Stimulated activated naive B cell treated with anti-CD40 and anti-IgM and Interleukin-4, amounts not matched to agents 10 μg/mL and 1 μg/mL and 100 μg/mL, for 72 hours (primary cell): ENCODE measurements at regions not wholly inside any gene's neighbourhood (a gene's known extent, or its start where the extent isn't known, plus 50 kb on each side); places are given as distances from the start of the nearest gene placed in this dataset.

Experiments used
- ATAC-seq, 2 donors: fragments of 150-1000 bp; cut with Tn5 transposase; replicated peaks; 2 replicates each; pipeline ENCODE4 v1.10.0; 2021; ENCODE audit warnings: moderate library complexity in 1 of 2
- DNase-seq: peaks from one replicate; pipeline ENCODE4 v3.0.0; 2021
- H3K27ac Mint-ChIP-seq: one replicate; pipeline ENCODE4 v1.8.0; 2022; ENCODE audit warnings: mild to moderate bottlenecking, mixed read lengths
- H3K27me3 Mint-ChIP-seq, 2 donors: one replicate each; pipeline ENCODE4 v1.8.0; 2022; ENCODE audit warnings: mixed read lengths in 2 of 2
- H3K36me3 Mint-ChIP-seq, 2 donors: one replicate each; pipeline ENCODE4 v1.8.0; 2022; ENCODE audit warnings: mixed read lengths in 2 of 2, mild to moderate bottlenecking in 1 of 2
- H3K4me1 Mint-ChIP-seq, 2 donors: one replicate each; pipeline ENCODE4 v1.8.0; 2022; ENCODE audit warnings: mixed read lengths in 2 of 2, mild to moderate bottlenecking in 1 of 2
- H3K4me3 Mint-ChIP-seq, 2 donors: one replicate each; pipeline ENCODE4 v1.8.0; 2022; ENCODE audit warnings: mild to moderate bottlenecking in 2 of 2, mixed read lengths in 2 of 2, moderate library complexity in 1 of 2
- H3K9me3 Mint-ChIP-seq, 2 donors: one replicate each; pipeline ENCODE4 v1.8.0; 2022; ENCODE audit warnings: mixed read lengths in 2 of 2, mild to moderate bottlenecking in 1 of 2

GRCh38 chr10:8986975-8987374 lies 932.5 kb downstream of the GATA3 start:
- DNase-seq (no peak), ATAC-seq (no peak)
- Mint-ChIP-seq H3K9me3 (peaks cover 0 to 2% of the 10 kb centered on the region in 2 donors), H3K27ac (no peak overlapping the region), H3K36me3 (no peaks in the 10 kb centered on the region), H3K4me3 (no peak overlapping the region), H3K4me1 (no peaks in the 10 kb centered on the region), H3K27me3 (no peaks in the 10 kb centered on the region)

- DNase-seq (no peak), ATAC-seq (no peak)
- H3K9me3 Mint-ChIP-seq: peaks cover 0 to 2% of the 10 kb centered on the region in 2 donors
- H3K27ac Mint-ChIP-seq: no peak overlapping the region
- H3K27me3 Mint-ChIP-seq: no peaks in the 10 kb centered on the region
- H3K4me3 Mint-ChIP-seq: no peak overlapping the region
- H3K36me3 Mint-ChIP-seq: no peaks in the 10 kb centered on the region
- H3K4me1 Mint-ChIP-seq: no peaks in the 10 kb centered on the region
Observed at GRCh38 chr10:8987712-8988111, 933.2 kb downstream of the GATA3 start.

DNA sequence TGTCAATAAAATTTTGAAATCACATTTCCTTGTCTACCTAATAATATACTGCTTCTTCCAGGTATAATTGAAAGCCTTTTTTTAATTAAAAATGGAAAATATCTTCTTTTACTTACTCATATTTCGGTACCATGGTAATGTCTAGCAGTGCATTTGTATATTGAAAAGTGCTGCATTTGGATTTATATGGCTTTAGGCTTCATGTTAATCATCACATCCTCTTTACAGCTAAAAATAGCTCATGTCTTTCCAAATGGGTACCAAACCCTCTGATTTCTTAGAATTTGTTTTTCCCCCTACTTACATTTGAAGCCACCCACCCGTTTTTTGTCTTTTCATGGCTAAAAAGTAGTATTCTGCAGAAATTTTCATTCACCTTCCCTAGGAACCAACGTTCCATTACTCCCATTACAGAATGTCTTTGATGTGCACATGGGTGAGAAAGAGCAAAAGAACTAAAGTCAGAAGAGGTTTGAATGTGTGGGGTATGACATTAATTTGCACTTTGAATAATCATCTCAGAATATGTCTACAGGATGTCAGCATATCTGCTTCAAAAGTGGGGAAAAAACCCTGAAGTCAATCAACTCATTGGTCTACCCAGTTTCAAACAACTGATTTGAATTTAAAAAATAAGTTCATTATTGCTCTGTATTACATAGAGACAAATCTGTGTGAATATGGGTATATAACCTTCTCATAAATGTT lies 935.9 kb downstream of the GATA3 start:
- Mint-ChIP-seq H3K9me3 (peaks cover 0 to 2% of the 10 kb centered on the region in 2 donors), H3K36me3 (no peaks in the 10 kb centered on the region), H3K27ac (no peak overlapping the region), H3K4me1 (no peaks in the 10 kb centered on the region), H3K27me3 (no peaks in the 10 kb centered on the region), H3K4me3 (no peak overlapping the region)
- no peak for ATAC-seq
- DNase-seq: no peak

DNA sequence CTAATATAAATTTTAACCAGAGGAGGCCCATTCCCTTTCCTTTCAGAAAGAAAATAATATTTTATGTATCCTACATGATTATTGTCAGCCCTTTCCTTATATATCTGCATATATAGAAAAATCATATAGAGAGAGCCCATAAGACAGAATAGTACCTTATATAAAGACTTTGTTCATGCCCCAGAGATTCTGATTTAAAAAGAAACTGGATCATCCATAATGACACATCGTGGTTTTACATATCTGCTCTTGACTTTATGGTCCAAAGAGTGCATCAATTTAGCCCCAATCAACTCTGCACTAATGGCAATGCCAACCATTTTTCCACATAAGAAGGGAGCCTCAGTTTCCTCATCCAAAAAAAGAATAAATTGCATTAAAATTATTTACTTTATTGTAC lies 937.5 kb downstream of the GATA3 start:
- Mint-ChIP-seq H3K27me3 (no peaks in the 10 kb centered on the region), H3K27ac (no peak overlapping the region), H3K4me3 (no peak overlapping the region), H3K9me3 (peaks cover 0 to 2% of the 10 kb centered on the region in 2 donors), H3K36me3 (no peaks in the 10 kb centered on the region), H3K4me1 (no peaks in the 10 kb centered on the region)
- DNase-seq (no peak), ATAC-seq (no peak)

- ATAC-seq (no peak), DNase-seq (no peak)
- Mint-ChIP-seq H3K27ac (no peak overlapping the region), H3K4me3 (no peak overlapping the region), H3K4me1 (no peaks in the 10 kb centered on the region), H3K27me3 (no peaks in the 10 kb centered on the region), H3K9me3 (peaks cover 0 to 2% of the 10 kb centered on the region in 2 donors), H3K36me3 (no peaks in the 10 kb centered on the region)
Observed at GRCh38 chr10:8993864-8994263, 939.4 kb downstream of the GATA3 start.

DNA sequence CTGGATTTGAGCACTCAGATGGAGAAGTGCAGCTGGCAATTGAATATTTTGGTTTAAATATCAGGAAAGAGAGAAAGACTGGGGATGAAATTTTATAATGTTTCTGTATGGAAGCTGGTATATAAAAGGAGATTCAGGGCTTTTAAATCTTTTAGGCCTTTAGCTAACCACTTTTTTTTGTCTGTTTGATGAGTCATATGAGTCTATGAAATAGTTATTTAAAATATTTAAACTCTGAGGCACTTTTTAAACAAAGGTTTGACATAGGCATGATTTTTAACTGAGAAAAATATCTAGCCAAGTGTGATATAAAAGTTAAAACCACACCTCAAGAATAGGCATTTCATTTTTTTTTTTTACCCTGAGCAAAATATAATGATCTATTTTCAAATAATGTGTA lies 944.3 kb downstream of the GATA3 start:
- Mint-ChIP-seq H3K9me3 (no peaks in the 10 kb centered on the region), H3K27ac (no peak overlapping the region), H3K36me3 (no peaks in the 10 kb centered on the region), H3K4me3 (no peak overlapping the region), H3K27me3 (no peaks in the 10 kb centered on the region), H3K4me1 (no peaks in the 10 kb centered on the region)
- ATAC-seq: no peak
- DNase-seq: no peak

- no peaks in the 10 kb centered on the region for H3K27me3 Mint-ChIP-seq
- H3K27ac Mint-ChIP-seq: no peak overlapping the region
- H3K36me3 Mint-ChIP-seq: no peaks in the 10 kb centered on the region
- H3K9me3 Mint-ChIP-seq: no peaks in the 10 kb centered on the region
- DNase-seq (no peak), ATAC-seq (no peak)
- peaks cover 2 to 8% of the 10 kb centered on the region in 2 donors for H3K4me1 Mint-ChIP-seq
- H3K4me3 Mint-ChIP-seq: no peak overlapping the region
Observed at GRCh38 chr10:9003122-9003521, 948.6 kb downstream of the GATA3 start.

GRCh38 chr10:9004736-9005135 lies 950.2 kb downstream of the GATA3 start:
- Mint-ChIP-seq H3K36me3 (no peaks in the 10 kb centered on the region), H3K4me3 (no peak overlapping the region), H3K27me3 (no peaks in the 10 kb centered on the region), H3K9me3 (no peaks in the 10 kb centered on the region), H3K4me1 (peaks cover 2 to 8% of the 10 kb centered on the region in 2 donors), H3K27ac (no peak overlapping the region)
- DNase-seq (no peak), ATAC-seq (no peak)

DNA sequence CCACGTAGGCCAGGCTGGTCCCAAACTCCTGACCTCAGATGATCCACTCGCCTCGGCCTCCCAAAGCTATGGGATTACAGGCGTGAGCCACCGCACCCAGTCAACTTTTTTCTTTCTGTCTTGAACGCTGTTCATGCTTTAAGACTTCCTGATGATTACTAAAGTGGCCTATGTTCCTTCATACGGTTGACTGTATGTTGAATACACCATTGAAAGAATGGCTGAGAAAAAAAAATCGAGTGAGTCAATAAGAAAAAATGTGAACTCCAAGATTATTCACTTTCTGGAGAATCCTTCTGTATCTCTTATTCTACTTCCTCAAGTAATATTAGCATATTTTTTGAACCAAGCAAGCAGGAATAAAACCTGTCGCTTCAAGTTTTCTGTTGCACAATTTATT lies 955.0 kb downstream of the GATA3 start:
- DNase-seq (no peak), ATAC-seq (no peak)
- H3K27me3 Mint-ChIP-seq: no peaks in the 10 kb centered on the region
- no peaks in the 10 kb centered on the region for H3K9me3 Mint-ChIP-seq
- no peak overlapping the region for H3K27ac Mint-ChIP-seq
- H3K36me3 Mint-ChIP-seq: no peaks in the 10 kb centered on the region
- H3K4me1 Mint-ChIP-seq: peaks cover 2 to 8% of the 10 kb centered on the region in 2 donors
- no peak overlapping the region for H3K4me3 Mint-ChIP-seq

GRCh38 chr10:9010093-9010492 lies 955.6 kb downstream of the GATA3 start:
- ATAC-seq (peak in 1 of 2 donors; percentile 41), DNase-seq (no peak)
- H3K27ac Mint-ChIP-seq: no peak overlapping the region
- H3K36me3 Mint-ChIP-seq: no peaks in the 10 kb centered on the region
- H3K27me3 Mint-ChIP-seq: no peaks in the 10 kb centered on the region
- no peaks in the 10 kb centered on the region for H3K9me3 Mint-ChIP-seq
- H3K4me3 Mint-ChIP-seq: no peak overlapping the region
- peaks cover 0 to 4% of the 10 kb centered on the region in 2 donors for H3K4me1 Mint-ChIP-seq

GRCh38 chr10:9010931-9011670 lies 956.6 kb downstream of the GATA3 start:
- Mint-ChIP-seq H3K27ac (no peak overlapping the region), H3K4me1 (no peaks in the 10 kb centered on the region), H3K27me3 (no peaks in the 10 kb centered on the region)

GRCh38 chr10:9012312-9012711 lies 957.8 kb downstream of the GATA3 start:
- no peak for ATAC-seq
- DNase-seq: no peak
- Mint-ChIP-seq H3K4me3 (no peak overlapping the region), H3K27me3 (peaks cover 4 to 5% of the 10 kb centered on the region in 2 donors), H3K4me1 (no peaks in the 10 kb centered on the region), H3K36me3 (no peaks in the 10 kb centered on the region), H3K9me3 (no peaks in the 10 kb centered on the region), H3K27ac (no peak overlapping the region)

More at GRCh38 chr10:9010931-9011670, 956.6 kb downstream of the GATA3 start:
- ATAC-seq (no peak), DNase-seq (no peak)
- no peaks in the 10 kb centered on the region for H3K36me3 Mint-ChIP-seq
- H3K9me3 Mint-ChIP-seq: no peaks in the 10 kb centered on the region
- H3K4me3 Mint-ChIP-seq: no peak overlapping the region

DNA sequence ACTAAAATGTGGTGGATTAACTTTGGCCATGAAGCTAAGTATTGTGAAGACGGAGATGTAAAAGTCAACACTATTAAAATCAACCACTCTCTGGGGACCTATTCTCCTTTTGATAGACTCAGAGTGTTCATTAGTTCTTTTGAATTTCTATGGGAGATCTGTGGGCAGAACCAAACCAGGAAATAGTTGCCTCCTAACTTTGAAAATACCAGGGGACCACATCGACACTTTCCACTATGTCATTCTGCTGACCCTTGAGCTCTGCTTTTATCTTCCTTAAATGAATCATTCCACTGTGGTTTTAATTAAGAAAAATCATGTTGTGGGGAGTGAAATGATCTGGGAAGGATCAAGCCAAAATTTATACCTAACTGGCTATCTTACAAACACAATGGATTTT lies 960.5 kb downstream of the GATA3 start:
- Mint-ChIP-seq H3K9me3 (no peaks in the 10 kb centered on the region), H3K36me3 (no peaks in the 10 kb centered on the region), H3K27ac (no peak overlapping the region), H3K4me3 (no peak overlapping the region), H3K27me3 (peaks cover 4 to 5% of the 10 kb centered on the region in 2 donors), H3K4me1 (no peaks in the 10 kb centered on the region)
- ATAC-seq (no peak), DNase-seq (no peak)

DNA sequence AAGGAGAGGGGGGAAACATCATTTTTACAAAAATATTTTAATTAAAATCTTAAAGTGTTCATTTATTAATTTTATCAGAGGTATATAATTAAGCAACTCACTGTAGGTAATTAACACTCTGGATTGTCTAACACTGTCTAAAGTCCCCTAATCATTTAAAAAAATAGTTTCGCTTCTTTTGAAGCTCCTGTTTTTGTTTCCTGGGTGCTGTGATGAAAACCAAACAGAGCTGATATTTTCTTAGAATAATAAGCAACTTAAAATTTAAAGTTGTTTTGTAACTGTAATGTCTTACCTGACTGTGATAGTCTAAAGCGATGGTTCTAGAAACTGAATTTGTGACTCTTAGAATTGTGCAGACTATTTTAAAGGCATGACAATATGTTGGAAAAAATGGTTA lies 961.0 kb downstream of the GATA3 start:
- ATAC-seq (no peak), DNase-seq (no peak)
- H3K9me3 Mint-ChIP-seq: no peaks in the 10 kb centered on the region
- H3K27me3 Mint-ChIP-seq: peaks cover 4 to 5% of the 10 kb centered on the region in 2 donors
- no peak overlapping the region for H3K27ac Mint-ChIP-seq
- no peak overlapping the region for H3K4me3 Mint-ChIP-seq
- no peaks in the 10 kb centered on the region for H3K36me3 Mint-ChIP-seq
- H3K4me1 Mint-ChIP-seq: no peaks in the 10 kb centered on the region

- no peak for ATAC-seq
- H3K9me3 Mint-ChIP-seq: no peaks in the 10 kb centered on the region
- no peak for DNase-seq
- H3K36me3 Mint-ChIP-seq: no peaks in the 10 kb centered on the region
- H3K4me1 Mint-ChIP-seq: no peaks in the 10 kb centered on the region
- no peak overlapping the region for H3K4me3 Mint-ChIP-seq
- H3K27ac Mint-ChIP-seq: no peak overlapping the region
- H3K27me3 Mint-ChIP-seq: peaks cover 4 to 5% of the 10 kb centered on the region in 2 donors
Observed at GRCh38 chr10:9016930-9017329, 962.4 kb downstream of the GATA3 start.
